DND-41 (cell line): ENCODE measurements at regions not wholly inside any gene's neighbourhood (a gene's known extent, or its start where the extent isn't known, plus 50 kb on each side); places are given as distances from the start of the nearest gene placed in this dataset.
A peak's percentile ranks its signal among the peaks of the same experiment; 100 is the strongest.

ENCODE experiments used
- ATAC-seq: fragments of 200-7000 bp; cut with Tn5 transposase; 3 replicates; pipeline ENCODE4 v1.9.1; 2021; ENCODE audit warnings: low read depth; ENCODE audit not compliant: insufficient read depth
- DNase-seq: peaks from one replicate; pipeline ENCODE4 v3.0.0-alpha.2; 2020
- H2AFZ ChIP-seq: 2 replicates; pipeline ENCODE4 v1.6.0; 2012; ENCODE audit warnings: low read depth, low read length
- H3K27ac ChIP-seq: 2 replicates; pipeline ENCODE4 v1.5.1; 2012; ENCODE audit warnings: low read length, inconsistent platforms
- H3K27me3 ChIP-seq: fragments of 200-600 bp; sonication (generic); 2 replicates; pipeline ENCODE4 v1.6.0; 2012; ENCODE audit warnings: low read length, mild to moderate bottlenecking, inconsistent platforms; ENCODE audit not compliant: insufficient read depth, poor library complexity
- H3K36me3 ChIP-seq: 2 replicates; pipeline ENCODE4 v1.5.1; 2012; ENCODE audit warnings: low read length, inconsistent platforms; ENCODE audit not compliant: insufficient read depth
- H3K4me1 ChIP-seq: 2 replicates; pipeline ENCODE4 v1.5.1; 2012; ENCODE audit warnings: mild to moderate bottlenecking, low read length; ENCODE audit not compliant: insufficient read depth
- H3K4me2 ChIP-seq: 2 replicates; pipeline ENCODE4 v1.6.0; 2012; ENCODE audit warnings: mild to moderate bottlenecking, moderate library complexity, low read length, inconsistent platforms; ENCODE audit not compliant: insufficient read depth
- H3K4me3 ChIP-seq, 2 experiments: fragments of 200-600 bp in 1 of 2; shearing (Covaris generic) in 1 of 2; 2 replicates each; pipeline ENCODE4 v1.5.1; 2012 to 2016; ENCODE audit warnings: inconsistent platforms in 2 of 2, low read length in 2 of 2, mild to moderate bottlenecking in 2 of 2, low read depth in 1 of 2, moderate library complexity in 1 of 2
- H3K79me2 ChIP-seq: 2 replicates; pipeline ENCODE4 v1.6.0; 2012; ENCODE audit warnings: low read length, inconsistent platforms; ENCODE audit not compliant: insufficient read depth
- H3K9ac ChIP-seq: 2 replicates; pipeline ENCODE4 v1.6.0; 2012; ENCODE audit warnings: low read depth, mild to moderate bottlenecking, inconsistent platforms, low read length, moderate library complexity
- H3K9me3 ChIP-seq: 2 replicates; pipeline ENCODE4 v1.5.1; 2012; ENCODE audit warnings: low read length, moderate library complexity, mild to moderate bottlenecking, inconsistent platforms; ENCODE audit not compliant: insufficient read depth, severe bottlenecking
- H4K20me1 ChIP-seq: 2 replicates; pipeline ENCODE4 v1.6.0; 2012; ENCODE audit warnings: low read length; ENCODE audit not compliant: insufficient read depth
- EZH2 ChIP-seq: IDR thresholded peaks from 3 replicates; pipeline ENCODE4 v1.6.1; 2012; ENCODE audit warnings: borderline replicate concordance, low read depth, mild to moderate bottlenecking, moderate library complexity, low read length, inconsistent platforms; ENCODE audit not compliant: severe bottlenecking
- TF ChIP-seq, protein P1 (sequence below): IDR thresholded peaks from 2 replicates; pipeline ENCODE4 v1.5.1; 2012; ENCODE audit warnings: borderline replicate concordance, low read length, moderate library complexity, mild to moderate bottlenecking; ENCODE audit not compliant: poor library complexity, severe bottlenecking; ENCODE audit errors: extremely low read depth

DNA sequence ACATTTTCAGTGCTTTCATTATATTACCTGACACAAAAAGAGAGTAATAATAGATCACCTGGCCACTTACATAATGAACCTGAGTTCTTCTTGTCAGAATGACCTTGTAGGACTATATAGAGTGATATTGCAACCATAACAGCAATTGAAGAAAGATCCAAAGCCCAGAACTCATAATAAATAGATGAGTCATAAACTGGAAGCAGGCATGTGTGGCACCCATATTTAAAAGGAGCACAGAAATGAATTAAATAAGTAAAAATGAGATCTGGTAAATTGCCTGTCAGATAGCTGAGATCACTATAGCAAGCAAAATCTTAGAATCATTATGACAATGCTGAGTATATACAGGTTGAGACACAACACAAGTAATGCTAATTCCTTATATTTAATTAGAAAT is 331.8 kb downstream of the AASDHPPT start:
- DNase-seq (no peak), ATAC-seq (no peak)
- Histone ChIP-seq H3K4me1 (no peaks in the 10 kb centered on the region), H2AFZ (no peak overlapping the region), H3K4me3 (no peak overlapping the region), H3K79me2 (no peaks in the 10 kb centered on the region), H3K36me3 (no peaks in the 10 kb centered on the region), H4K20me1 (no peaks in the 10 kb centered on the region), H3K4me2 (no peak overlapping the region), H3K27ac (no peak overlapping the region), H3K9ac (no peak overlapping the region), H3K27me3 (no peaks in the 10 kb centered on the region), H3K9me3 (no peaks in the 10 kb centered on the region)
- no peak for TF ChIP-seq EZH2
- TF ChIP-seq, protein P1, sequence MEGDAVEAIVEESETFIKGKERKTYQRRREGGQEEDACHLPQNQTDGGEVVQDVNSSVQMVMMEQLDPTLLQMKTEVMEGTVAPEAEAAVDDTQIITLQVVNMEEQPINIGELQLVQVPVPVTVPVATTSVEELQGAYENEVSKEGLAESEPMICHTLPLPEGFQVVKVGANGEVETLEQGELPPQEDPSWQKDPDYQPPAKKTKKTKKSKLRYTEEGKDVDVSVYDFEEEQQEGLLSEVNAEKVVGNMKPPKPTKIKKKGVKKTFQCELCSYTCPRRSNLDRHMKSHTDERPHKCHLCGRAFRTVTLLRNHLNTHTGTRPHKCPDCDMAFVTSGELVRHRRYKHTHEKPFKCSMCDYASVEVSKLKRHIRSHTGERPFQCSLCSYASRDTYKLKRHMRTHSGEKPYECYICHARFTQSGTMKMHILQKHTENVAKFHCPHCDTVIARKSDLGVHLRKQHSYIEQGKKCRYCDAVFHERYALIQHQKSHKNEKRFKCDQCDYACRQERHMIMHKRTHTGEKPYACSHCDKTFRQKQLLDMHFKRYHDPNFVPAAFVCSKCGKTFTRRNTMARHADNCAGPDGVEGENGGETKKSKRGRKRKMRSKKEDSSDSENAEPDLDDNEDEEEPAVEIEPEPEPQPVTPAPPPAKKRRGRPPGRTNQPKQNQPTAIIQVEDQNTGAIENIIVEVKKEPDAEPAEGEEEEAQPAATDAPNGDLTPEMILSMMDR = no peak

DNA sequence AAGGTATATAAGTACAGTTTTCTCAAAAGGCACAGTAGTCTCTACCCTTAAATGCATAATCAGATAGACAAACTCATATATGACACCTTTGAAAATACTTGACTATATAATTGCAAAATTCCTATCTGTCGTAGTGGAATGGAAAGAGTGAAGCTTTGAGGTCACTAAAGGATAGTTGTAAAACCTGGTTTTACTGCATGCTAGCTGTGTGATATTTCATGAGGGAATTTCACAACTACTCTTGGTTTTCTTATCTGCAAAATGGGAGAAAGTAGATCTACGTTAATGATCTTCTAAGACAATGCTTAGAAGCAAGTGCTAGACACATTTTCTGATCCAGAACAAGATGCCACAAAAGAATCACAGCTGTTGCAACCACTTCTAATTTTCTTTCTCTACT is 332.2 kb downstream of the AASDHPPT start:
- no peak for TF ChIP-seq EZH2
- TF ChIP-seq, protein P1 = no peak
- no peak for DNase-seq
- ATAC-seq = no peak
- H3K9me3 ChIP-seq = no peaks in the 10 kb centered on the region
- H3K9ac ChIP-seq = no peak overlapping the region
- H3K27ac ChIP-seq = no peak overlapping the region
- H3K4me1 ChIP-seq = no peaks in the 10 kb centered on the region
- H3K4me3 ChIP-seq = no peak overlapping the region
- H3K79me2 ChIP-seq = no peaks in the 10 kb centered on the region
- no peaks in the 10 kb centered on the region for H4K20me1 ChIP-seq
- no peak overlapping the region for H2AFZ ChIP-seq
- no peaks in the 10 kb centered on the region for H3K27me3 ChIP-seq
- no peaks in the 10 kb centered on the region for H3K36me3 ChIP-seq
- no peak overlapping the region for H3K4me2 ChIP-seq

DNA sequence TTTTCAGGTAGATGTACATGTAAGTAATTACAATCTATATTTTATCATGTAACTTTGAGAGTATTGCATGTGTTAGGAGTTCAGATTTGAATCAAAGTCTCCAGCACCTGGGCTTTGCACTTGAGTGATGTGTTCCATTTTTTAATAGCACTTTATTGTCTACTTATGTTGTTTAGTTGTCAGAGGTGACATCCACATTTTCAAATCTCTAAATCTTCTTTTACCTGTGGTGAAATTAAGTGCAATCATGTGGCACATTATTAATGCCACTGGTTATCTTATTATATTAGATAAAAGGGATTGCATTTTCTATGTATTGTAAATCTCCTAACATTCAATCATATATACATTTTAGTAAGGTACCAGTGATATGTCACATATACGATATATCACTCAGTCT is 333.4 kb downstream of the AASDHPPT start:
- no peaks in the 10 kb centered on the region for H4K20me1 ChIP-seq
- no peak overlapping the region for H2AFZ ChIP-seq
- no peak for TF ChIP-seq EZH2
- TF ChIP-seq, protein P1 = no peak
- H3K9me3 ChIP-seq = no peaks in the 10 kb centered on the region
- no peaks in the 10 kb centered on the region for H3K79me2 ChIP-seq
- H3K27me3 ChIP-seq = no peaks in the 10 kb centered on the region
- no peaks in the 10 kb centered on the region for H3K4me1 ChIP-seq
- DNase-seq (no peak), ATAC-seq (no peak)
- no peak overlapping the region for H3K27ac ChIP-seq
- H3K4me3 ChIP-seq = no peak overlapping the region
- H3K4me2 ChIP-seq = no peak overlapping the region
- no peak overlapping the region for H3K9ac ChIP-seq
- H3K36me3 ChIP-seq = no peaks in the 10 kb centered on the region

DNA sequence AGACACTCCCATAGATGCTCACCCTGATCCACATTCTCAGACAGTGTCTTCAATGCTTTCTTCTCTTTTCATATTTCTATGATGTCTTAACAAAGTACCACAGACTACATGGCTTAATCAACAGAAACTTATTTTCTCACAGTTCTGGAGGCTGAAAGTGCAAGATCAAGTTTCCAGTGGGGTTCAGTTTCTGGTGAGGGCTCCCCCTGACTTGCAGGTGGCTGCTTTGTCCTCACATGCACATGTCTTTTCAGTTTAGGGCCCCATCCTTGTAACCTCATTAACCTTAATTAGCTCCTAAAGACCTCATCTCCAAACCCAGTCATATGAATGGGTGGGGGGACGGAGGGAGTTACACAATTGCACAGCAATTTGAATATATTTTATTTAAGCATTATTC is 335.8 kb downstream of the AASDHPPT start:
- Histone ChIP-seq H3K4me2 (no peak overlapping the region), H3K4me1 (no peaks in the 10 kb centered on the region), H3K27me3 (no peaks in the 10 kb centered on the region), H3K4me3 (no peak overlapping the region), H3K36me3 (no peaks in the 10 kb centered on the region), H3K9ac (no peak overlapping the region), H3K27ac (no peak overlapping the region), H4K20me1 (no peaks in the 10 kb centered on the region), H3K79me2 (no peaks in the 10 kb centered on the region), H2AFZ (peak overlapping the region; percentile 27; the same call in 1 of the 2 replicates), H3K9me3 (no peaks in the 10 kb centered on the region)
- DNase-seq = no peak
- no peak for ATAC-seq
- TF ChIP-seq, protein P1 = no peak
- TF ChIP-seq EZH2 = no peak
